Superior temporal gyrus (tissue), 1 donor: ENCODE measurements at regions not wholly inside any gene's neighbourhood (a gene's known extent, or its start where the extent isn't known, plus 50 kb on each side); places are given as distances from the start of the nearest gene placed in this dataset.
"Not testable (repeated sequence)": the region's sequence is repeated elsewhere in the genome, so short reads cannot be mapped to it uniquely, and the experiment has no call there.

ENCODE experiments used
- DNase-seq: peaks from one replicate; pipeline ENCODE4 v3.0.0-alpha.2; 2016; ENCODE audit errors: extremely low spot score

DNA sequence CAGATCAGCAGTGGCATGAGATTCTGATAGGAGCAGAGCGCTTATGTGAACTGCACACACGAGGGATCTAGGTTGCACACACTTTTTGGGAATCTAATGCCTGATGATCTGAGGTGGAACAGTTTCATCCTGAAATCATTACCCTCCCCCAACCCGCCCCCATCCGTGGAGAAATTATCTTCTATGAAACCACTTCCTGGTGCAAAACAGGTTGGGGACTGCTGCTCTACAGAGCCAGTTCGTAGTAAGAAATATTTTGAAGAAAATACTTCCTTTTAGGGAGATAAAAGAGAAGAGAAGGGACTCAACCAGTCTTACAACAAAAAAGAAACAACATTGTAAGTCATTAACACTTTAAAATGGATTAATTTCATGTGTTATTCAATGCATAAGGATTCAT is 1308.2 kb downstream of the GATA3 start:
- no peak for DNase-seq

DNA sequence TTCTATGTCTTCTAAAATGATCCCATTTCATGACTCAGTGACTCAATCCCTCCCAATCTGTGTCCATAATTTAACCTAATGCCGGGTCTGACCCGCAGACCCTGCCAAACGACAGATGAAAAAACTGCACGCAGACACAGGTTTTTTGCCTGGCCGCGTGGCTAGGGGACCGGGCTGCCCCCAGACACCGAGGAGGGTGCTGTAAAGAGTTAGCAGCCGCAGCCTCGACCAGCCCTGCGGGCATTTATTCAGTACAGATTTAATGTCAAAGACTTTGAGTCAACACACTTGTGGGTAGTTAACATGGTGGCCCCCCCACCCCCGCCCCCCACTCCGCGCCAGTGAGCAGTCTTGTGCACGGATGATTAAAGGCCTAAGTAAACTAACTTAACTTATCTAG is 1324.7 kb downstream of the GATA3 start:
- DNase-seq = no peak

DNA sequence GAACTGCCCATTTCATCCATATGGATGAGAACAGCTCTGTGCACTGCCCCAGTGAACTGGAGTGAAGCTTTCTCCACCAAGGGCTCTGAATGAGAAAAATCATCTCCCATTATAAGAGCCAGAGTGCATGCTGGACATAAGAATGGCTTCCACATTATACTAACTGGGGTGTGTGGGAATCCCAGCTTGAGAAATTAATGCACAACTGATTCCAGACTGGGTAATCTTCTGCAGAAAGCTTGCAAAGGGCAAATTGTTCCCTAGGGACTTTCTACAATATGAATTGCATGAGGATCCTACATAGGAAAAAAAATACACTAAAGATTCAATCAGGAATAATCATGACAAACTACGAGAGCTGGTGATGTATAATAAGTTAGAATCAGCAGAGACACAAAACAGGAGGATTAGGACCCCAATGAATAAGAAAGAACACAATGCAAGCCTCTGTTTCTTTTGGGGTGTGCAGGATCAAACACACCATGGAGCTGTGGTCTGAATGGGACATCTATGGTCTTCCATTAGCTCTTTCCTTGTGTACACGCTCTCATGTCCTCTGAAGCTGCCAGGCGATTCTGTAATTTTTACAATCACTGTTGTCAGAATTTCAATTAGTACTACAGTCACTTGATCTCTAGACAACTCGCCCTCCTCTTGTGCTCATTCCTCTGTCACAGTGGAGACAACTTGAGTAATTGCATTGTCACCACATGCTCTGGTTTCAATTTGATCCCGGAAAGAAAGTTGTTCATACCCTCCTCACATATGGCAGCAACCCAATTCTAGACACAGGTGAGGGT is 1327.4 kb downstream of the GATA3 start:
- no peak for DNase-seq

DNA sequence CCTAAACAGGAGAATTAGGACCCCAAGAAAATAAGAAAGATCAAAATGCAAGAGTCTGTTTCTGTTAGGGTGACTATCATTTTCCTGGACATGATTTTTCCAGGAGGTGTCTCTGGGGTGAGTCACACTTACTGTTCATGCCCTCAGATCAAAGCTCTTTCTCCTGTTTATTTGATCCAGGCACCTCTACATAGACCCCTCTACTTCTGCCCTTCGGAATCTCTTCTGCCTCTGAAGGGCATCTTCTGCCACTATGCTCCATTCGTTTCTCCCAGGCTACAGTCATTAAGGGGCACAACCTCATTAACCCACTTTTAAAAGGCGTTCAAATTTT is 1328.0 kb downstream of the GATA3 start:
- no peak for DNase-seq

DNA sequence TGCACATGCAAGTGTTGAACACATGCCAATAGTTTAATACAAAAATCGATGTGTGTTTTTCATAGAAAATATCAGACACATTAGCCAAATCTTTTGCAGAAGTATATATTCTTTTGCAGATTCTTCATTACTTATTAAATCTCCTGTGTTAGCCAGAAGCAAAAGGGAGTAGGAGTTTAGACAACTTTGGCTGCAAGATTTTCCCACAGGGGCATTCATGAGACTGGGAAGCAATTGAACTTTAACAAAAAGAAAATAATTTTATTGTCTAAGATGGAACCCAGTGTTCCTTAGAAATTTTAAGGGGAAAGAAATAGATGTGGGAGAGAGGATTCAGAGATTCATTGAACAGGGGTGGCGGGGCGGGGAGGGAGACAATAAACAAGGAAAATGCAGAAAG is 1336.0 kb downstream of the GATA3 start:
- no peak for DNase-seq

DNA sequence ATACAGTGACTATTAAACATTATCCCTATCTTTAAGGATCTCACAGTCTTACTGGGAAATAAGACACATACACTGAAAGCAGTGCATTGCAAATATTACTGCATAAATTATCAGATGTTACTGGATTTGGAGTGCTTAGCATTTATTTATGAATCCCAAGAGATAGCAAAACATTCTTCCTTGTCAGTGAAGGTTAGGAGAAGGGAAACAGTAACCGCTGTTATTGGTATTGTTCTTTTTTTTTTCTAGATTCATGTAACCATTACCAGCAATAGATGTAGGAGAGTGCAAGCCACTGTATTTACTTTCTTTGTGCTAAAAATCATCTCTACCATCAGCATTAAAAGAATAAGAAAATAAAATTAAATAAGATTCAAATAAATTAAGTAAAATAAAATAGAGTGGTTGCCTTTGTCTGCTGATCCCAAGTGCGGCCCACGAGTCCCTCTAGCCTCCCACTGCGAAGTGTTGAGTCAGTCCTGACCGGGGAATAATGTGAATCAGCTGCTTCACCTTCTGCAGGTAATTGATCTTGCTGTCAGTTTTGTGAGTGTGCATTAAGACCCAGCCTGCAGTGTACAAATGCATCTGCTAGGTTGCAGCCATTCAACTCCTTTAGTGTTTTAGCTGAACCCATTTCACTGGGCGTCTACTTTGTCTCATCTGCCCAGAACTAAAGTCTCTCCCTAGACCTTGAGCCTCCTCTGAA is 1344.9 kb downstream of the GATA3 start:
- no peak for DNase-seq

DNA sequence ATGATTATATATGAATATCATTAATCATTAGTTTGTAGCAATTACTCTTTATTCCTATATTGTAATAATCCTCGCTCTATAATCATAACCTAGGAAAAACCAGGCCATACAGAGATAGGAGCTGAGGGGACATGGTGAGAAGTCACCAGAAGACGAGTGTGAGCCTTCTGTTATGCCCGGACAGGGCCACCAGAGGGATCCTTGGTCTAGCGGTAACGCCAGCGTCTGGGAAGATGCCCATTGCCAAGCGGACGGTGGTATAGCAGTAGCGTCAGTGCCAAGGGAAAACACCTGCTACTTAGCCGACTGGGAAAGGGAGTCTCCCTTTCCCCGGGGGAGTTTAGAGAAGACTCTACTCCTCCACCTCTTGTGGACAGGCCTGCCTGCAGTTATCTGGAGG is 1347.6 kb downstream of the GATA3 start:
- not testable (repeated sequence) for DNase-seq

DNA sequence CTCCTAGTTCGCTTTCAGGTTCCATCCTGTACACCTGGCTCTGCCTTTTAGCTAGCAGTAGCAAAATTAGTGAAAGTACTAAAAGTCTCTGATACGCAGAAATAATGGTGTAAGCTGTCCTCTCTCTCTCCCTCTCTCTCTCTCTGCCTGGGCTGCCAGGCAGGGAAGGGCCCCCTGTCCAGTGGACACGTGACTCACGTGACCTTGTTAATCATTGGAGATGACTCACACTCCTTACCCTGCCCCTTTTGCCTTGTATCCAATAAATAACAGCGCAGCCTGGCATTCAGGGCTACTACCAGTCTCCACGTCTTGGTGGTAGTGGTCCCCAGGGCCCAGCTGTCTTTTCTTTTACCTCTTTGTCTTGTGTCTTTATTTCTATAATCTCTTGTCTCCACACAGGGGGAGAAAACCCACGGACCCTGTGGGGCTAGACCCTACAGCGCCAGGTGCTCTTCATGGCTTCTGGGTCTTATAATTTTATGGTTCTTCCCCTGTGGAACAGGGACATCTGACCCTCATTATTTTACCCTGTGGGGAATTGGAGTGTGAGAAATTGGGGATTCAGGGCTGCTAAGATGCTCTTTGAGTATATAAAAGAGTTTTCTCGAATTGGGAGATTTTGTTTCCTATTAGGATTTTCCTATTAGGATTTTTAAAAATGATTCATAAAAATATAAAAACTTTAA is 1348.2 kb downstream of the GATA3 start:
- DNase-seq = not testable (repeated sequence)

DNA sequence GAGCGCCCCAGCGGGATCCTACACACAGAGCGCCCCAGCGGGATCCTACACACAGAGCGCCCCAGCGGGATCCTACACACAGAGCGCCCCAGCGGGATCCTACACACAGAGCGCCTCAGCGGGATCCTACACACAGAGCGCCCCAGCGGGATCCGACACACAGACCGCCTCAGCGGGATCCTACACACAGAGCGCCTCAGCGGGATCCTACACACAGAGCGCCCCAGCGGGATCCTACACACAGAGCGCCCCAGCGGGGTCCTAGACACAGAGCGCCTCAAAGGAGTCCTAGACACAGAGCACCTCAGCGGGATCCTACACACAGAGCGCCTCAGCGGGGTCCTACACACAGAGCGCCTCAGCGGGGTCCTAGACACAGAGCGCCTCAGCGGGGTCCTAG is 1352.7 kb downstream of the GATA3 start:
- not testable (repeated sequence) for DNase-seq

DNA sequence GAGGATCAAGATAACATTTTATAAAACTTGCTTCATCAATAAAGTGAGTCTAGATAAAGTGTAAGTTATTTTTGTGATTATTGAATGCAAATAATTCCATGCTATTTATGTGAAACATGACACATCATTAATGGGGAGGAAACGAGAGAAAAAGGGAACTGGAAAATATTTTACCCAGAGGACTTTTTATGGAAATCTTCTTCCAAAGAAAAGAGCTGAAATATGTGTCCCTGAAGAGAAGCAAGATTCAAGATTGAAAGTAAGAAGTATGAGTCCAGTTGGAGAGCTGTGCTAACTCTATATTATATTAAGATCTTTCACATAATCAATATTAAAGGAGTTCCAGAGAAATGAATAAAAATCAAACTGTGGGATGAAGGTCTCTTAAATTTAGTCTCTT is 1361.8 kb downstream of the GATA3 start:
- DNase-seq = no peak

DNA sequence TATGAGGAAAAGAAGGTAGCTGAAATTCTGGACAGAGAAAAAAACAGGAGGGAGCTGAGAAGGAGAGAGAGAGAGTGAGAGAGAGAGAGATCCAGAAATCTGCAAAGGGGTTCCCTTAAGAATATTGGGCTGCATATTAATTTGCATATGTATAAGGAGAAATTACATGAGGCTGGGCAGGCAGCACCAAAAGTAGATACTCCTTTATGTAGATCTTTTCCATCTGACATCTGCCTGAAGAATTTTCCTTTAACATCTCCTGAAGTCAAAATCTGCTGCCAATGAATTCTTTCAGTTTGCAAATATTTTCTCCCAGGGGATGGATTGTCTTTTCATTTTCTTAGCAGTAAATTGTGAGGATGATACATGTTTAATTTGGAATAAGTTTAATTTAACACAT is 1365.3 kb downstream of the GATA3 start:
- DNase-seq = no peak

DNA sequence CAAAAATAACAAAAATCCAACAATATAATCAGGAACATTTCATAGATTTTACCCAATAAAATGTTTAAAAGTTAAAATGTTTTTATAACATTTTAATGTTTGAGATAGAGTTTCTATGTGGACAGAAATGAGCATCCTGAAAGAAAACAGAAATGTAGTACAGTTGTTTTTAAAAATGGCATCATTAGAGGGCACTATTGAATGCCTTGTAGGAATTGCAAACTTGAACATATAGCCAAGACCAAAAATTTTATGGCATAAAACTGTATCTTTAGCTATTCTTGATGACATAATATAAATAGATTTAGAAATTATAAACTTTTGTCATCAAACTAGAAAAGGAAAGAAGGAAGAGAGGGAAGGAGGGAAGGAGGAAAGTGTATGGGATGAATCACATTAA is 1372.7 kb downstream of the GATA3 start:
- DNase-seq = no peak

DNA sequence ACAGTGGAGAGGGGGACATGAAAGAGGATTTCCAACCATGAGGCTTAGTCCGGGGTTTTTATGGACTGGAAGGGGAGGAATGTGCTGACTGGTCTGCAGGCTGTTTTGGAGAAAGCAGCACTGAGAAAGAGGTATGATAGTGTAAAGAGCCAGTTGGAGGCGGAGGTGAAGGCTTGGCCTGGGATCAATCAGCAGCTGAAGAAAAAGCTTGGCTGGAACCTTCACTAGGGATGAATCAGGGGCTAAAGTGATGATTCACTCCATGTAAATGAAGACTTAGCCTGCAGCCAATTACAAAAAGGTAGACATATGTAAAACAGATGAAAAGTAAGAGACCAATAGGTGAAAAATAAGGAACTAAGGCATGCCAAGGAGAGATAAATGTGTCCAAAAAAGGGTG is 1382.6 kb downstream of the GATA3 start:
- no peak for DNase-seq

DNA sequence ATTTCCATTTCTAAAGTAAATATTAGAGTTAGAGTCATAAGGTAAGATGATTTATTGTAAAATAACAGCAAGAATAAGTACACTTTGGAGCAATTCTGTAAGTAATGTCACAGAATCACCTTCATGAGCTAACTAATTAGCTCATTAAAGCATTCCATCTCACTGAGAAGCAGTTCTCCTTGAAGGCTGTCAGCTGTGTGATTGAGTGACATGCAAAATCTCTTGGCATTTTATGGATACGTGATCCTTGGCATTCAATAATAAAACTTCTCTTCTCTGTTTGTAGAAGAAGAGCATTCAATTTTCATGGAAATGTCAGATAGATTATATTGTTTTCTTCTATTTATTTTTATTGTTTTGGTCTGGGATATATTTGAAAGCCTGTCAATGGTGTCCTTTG is 1389.3 kb downstream of the GATA3 start:
- no peak for DNase-seq

DNA sequence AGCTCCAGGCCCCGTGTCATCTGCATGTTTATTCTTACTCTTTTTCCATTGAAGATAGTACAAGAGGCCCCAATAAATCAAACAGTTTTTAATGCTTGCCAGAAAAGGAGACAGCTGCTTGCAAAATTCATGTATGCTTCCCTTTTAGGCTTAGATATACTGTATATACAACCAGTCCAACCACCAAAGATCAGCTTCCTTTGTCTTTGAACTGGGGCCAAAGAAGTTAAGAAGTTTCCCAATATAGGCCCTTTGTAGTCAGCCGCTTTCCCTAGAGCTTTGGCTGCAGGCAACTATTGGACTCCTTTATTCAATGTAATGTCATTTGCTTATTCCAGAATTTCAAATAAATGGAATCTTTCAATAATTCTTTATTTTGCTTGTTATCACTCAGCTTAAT is 1395.0 kb downstream of the GATA3 start:
- no peak for DNase-seq

DNA sequence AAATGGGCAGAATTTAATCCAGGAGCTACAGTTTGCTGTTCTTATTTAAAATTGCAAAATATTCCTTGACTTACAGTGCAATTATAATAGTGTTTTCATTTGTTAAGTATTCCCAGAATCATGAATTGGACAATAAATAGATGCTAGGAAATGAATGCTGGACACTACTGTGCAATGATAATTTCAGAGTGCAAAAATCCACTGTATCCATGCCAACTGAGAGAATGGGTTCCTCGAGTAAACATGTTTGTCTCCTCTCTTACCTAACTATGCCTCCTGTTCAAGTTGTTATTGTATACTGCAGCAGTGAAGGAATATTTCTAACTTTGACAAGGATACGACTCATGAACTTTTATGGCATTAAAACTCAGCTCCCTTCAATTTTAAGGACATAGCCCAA is 1396.3 kb downstream of the GATA3 start:
- no peak for DNase-seq

DNA sequence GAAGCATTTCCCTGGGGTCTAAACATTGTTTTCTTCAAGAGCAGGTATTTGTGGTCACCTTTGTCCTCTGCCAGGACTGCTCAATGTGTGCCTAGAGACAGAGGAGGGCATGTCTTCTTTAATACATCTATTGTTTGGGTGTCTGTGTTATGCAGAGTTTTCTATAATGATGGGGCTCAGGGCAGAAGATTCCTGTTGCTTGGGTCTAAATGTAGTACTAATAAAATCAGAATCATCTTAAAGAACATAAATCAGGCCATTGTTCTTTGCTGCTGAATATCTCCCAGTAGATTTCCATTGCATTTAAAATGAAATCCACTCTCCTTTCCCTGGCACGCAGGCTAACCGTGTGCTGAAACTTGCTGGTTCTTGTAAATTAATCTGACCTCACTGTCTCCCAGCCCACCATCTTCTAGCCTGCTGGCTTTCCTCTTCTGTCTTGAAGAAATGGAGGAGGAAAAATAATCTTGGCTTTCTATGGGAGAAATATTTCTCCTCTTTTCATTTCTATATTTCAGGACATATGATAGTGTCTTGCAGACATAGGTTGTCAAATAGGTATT is 1396.8 kb downstream of the GATA3 start:
- no peak for DNase-seq

DNA sequence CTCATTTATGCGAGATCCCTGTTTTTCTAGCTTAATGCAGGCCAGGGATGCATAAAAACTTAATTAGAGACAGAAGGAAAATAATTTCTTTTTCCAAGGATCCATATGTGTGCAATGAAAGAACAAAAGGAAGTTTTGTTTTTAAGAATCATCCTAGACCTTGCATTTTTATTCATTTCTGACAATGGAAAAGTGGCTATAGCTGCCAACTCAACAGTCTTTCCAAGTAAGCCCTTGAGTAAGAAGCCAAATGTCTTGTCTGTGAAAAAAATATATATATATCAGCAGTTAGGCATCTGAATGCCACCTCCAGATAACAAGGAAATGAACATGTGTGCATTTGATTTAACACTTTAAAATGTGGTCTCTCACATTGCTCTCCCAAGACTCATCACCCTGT is 1397.6 kb downstream of the GATA3 start:
- DNase-seq = peak; percentile 40

DNA sequence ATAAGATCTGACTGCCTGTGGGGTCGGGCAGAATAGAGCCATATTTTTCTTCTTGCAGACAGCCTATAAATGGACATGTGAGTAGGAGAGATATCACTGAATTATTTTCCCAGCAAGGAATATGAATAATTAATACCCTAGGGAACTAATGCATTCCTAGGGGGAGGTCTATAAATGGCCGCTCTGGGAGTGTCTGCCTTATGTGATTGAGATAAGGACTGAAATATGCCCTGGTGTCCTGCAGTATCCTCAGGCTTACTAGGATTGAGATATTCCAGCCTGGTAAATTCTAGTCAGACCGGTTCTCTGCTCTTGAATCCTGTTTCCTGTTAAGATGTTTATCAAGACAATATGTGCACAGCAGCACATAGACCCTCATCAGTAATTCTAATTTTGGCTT is 1399.4 kb downstream of the GATA3 start:
- DNase-seq = not testable (repeated sequence)

DNA sequence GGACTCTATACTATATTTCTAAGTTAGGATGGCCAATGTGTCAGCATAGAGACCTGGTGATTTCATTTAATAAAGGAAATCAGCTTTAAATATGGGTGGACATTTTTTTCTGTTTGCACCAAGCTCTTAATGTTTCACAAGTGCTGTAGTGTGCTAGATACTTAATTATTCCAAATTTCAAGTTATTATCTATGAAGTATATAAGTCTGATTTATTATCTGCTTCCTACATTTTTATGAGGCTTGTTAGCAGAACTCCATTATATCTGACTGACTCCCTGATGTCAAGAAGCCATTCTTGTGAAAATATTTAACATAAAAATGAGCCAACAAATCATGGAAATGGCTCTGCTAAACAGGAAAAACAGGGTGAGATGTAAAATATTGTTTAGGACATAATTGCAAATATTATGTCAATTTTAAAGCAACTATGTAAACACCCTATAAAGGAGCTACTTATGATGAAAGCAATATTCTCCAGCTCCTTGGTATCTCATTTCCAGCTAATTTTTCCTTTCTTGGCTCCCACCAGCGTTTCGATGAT is 1415.2 kb downstream of the GATA3 start:
- DNase-seq = no peak

DNA sequence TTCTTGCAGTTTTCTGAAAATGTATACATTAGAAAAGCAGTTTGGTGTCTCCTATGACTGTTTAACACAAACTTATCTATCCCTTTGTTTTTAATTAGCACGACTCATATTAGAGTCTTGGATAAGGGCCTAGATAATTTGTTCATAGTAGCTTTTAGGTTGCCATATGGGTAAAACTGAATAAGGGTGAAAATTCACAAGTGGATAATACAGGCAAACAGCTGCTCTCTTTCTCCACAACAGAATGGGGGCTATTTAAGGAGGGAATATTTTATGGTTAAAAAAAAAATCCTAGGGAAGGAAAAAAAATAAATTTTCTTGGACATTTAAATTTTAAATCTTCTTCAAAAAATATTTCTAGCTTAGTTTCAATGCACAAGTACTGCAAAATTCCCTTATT is 1416.1 kb downstream of the GATA3 start:
- DNase-seq = no peak

DNA sequence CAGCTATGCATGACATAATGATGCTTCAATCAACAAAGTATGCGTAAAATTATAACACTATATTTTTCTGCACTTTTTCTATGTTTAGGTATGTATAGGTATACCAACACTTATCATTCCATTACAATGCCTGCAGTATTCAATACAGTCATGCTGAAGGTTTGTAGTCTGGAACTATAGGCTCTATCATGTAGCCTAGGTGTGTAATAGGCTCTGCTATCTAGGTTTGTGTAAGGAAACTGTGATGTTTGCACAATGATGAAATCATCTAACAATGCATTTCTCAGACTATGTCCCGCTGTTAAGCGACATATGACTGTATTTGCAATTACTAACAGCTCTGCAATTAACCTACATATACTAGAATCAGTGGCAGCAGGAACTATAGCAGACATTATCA is 1447.5 kb downstream of the GATA3 start:
- DNase-seq = no peak
